Glomerular visceral epithelial cell (primary cell): ENCODE measurements at regions not wholly inside any gene's neighbourhood (a gene's known extent, or its start where the extent isn't known, plus 50 kb on each side); places are given as distances from the start of the nearest gene placed in this dataset.
"Not testable (repeated sequence)": the region's sequence is repeated elsewhere in the genome, so short reads cannot be mapped to it uniquely, and the experiment has no call there.

ENCODE experiments used
- DNase-seq: peaks from one replicate; pipeline ENCODE4 v3.0.0-alpha.2; 2016; ENCODE audit errors: extremely low spot score

DNA sequence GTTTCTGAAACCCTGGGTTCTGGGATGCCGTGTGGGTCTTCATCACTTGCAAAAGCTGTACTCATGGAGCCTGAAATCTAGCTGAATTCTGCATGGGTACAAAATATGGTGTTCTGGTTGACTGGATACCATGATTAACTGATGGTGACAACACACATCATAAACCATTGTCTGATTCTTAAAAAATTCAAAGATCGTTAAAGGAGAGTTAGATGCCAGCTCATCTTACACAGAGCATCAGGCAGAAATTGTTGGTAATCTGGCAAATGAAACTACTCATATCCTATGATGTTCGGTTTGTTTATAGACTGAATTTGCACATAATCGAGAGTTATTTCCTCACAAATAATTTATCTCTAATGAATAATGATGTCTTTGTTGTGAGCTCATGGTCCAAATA, 218.1 kb upstream of the PKN2 start:
- DNase-seq: no peak

- no peak for DNase-seq
Observed at GRCh38 chr1:88466899-88467580, 217.0 kb upstream of the PKN2 start.

DNA sequence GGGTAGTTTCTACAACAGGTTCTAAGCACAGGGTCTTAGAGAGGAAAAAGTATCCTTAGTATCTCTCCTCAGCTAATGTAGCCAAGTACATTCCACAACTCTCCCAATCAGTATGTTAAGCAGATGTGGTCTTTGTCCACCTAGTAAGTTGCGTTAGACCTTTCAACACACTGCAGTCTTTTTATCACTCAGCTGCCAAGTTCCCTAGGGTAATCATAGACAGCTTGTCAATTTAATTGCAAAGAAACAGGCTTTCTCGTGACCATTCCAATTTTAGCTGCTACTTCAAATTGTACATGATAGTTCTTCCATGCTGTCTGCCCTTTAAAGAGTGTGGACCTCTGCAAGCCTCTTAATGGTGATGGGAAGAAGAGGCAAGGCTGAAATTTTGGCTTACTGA, 211.8 kb upstream of the PKN2 start:
- no peak for DNase-seq

- no peak for DNase-seq
Observed at GRCh38 chr1:88472714-88473113, 211.4 kb upstream of the PKN2 start.

- DNase-seq: no peak
Observed at GRCh38 chr1:88474555-88475304, 209.3 kb upstream of the PKN2 start.

DNA sequence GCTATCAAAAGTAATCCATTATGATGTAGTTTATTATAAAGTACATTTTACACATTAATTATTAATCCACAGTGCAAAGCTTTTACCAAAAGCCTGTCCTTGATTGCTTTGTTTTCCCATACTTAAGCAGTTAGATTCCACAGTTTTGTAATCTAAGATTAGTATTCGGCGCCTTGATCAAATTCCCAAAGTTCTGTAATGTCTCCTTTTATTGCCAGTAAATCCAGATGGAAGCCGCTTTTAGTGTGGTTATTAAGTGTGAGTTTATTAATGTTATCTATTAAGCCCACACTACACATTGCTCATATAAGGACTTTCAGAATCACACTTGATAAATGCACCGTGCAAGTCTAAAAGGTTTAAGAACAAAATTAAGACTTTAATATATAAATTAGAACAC, 199.2 kb upstream of the PKN2 start:
- no peak for DNase-seq

DNA sequence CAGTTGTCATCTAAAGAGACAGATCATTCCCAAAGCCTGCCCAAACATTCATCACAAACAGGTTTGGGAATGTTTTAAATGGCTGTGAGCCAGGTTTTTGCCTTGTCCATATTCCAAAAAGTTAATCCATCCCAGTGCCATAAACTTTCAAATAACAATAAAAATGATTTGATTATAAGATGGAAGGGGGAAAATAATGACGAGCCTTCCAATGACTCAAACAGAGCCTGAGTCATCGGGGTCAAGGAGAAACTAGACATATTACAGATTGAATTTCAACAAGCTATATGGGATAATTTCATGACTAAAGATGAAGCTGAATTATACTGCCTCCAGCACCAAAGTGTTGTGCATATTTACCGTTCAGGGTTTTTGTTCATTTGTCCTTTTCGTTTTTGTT, 195.8 kb upstream of the PKN2 start:
- no peak for DNase-seq

GRCh38 chr1:88490676-88491075, 193.4 kb upstream of the PKN2 start:
- DNase-seq: no peak

GRCh38 chr1:88499671-88500070, 184.4 kb upstream of the PKN2 start:
- no peak for DNase-seq

DNA sequence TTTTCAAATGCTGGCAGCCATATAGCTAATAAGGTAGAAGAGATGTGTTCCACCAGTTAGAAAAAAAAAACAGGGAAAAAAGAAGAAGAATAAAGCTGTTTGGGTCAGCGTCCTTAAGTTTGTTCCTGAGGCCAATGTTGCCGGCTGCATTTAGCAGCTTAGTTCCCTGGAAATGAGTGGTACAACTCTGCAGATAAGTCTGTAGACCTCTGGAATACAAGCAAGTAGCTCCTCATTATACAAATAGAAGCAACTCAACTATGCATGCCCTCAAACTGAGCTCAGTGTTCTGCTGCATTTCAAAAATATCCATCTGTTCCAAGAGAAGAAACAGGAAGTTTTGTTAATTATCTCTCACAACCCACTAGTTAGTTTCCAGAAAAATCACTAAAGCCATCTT, 181.2 kb upstream of the PKN2 start:
- DNase-seq: no peak

- DNase-seq: no peak
Observed at GRCh38 chr1:88503646-88504045, 180.4 kb upstream of the PKN2 start.

- DNase-seq: no peak
Observed at GRCh38 chr1:88504601-88505000, 179.5 kb upstream of the PKN2 start.

- no peak for DNase-seq
Observed at GRCh38 chr1:88509379-88509778, 174.7 kb upstream of the PKN2 start.

DNA sequence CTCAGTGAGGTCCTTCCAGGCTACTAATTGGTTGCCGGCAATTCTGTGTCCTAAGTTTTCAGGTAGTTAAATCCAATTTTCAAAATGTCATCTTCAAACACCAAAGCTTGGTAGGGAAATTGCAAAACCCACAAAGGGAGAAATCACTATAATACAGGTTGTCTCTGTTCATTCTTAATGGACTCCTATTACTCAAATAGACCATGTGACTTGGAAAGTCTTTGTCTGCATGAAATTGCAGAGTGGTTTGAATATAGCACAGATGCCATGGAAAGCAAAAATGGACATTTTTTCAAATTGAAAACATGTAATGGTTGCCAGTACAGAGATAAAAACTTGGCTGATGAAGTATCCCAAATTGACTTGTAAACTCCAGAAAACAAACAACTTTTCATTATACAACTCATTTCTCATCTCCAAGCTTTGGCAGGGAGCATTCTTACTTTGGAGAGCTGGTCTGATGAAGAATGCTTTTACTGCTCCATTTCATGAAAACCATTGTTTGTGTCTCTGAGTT, 169.5 kb upstream of the PKN2 start:
- no peak for DNase-seq

- not testable (repeated sequence) for DNase-seq
Observed at GRCh38 chr1:88517499-88517898, 166.6 kb upstream of the PKN2 start.

DNA sequence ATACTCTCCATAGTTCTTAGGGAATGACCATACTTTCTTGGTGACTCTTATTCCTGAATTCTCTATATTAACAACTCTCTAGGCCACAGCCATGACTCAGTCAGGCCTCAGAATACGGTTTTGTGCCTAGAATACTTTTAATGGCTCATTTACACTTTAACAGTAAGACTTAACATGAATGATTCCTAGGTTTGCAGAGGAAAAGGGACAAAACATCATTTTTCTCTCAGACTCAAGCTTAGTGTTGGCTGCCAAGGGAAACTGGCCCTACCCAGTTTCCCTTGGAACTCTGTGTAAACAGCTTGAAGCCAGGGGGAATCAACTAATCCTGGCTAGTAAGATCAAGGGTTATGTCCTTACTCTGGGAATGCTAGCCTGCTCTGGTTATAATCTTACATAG, 164.9 kb upstream of the PKN2 start:
- no peak for DNase-seq

- no peak for DNase-seq
Observed at GRCh38 chr1:88523854-88524528, 160.1 kb upstream of the PKN2 start.

GRCh38 chr1:88526456-88526855, 157.6 kb upstream of the PKN2 start:
- DNase-seq: no peak

GRCh38 chr1:88528792-88529191, 155.3 kb upstream of the PKN2 start:
- DNase-seq: no peak

DNA sequence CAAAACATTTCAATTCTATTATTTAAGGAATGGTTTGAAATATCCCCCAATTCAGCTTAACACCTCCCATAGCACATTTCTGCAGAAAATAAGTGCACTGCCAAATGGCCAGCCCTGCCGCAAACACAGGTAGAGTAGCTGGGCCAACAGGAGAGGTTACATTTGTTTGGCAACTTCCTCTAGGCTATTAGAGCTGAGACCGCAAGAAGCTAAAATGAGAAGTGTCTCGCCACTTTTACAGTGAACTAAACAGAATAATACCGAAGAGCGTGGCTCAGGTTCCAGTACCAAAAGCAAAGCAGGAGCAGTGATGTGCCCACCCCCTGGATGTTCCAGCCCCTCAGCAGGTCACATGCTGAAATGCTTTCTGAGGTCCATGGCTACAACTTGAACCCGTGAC, 154.5 kb upstream of the PKN2 start:
- no peak for DNase-seq

- DNase-seq: no peak
Observed at GRCh38 chr1:88530246-88530645, 153.8 kb upstream of the PKN2 start.

DNA sequence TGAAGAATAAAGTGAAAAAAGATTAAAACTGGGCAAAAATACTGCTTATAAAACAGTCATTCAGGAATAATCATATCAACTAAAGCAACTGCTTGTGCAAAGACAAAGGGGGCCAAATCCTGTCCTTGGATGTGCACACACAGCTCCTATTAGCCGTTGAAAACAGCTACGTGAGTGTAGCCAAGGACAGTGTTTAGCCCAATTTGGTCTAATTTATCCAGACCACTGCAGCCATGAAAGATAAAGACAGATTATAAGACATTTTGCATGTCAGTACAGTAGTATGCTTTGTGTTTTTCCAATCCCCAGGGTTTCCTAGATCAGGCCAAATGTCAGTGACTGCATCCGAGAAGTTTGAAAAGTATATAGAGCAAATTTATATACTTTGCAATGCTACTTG, 146.3 kb upstream of the PKN2 start:
- DNase-seq: no peak
